Esophagus mucosa (tissue), 1 donor: ENCODE measurements at regions not wholly inside any gene's neighbourhood (a gene's known extent, or its start where the extent isn't known, plus 50 kb on each side); places are given as distances from the start of the nearest gene placed in this dataset.
"Not testable (repeated sequence)": the region's sequence is repeated elsewhere in the genome, so short reads cannot be mapped to it uniquely, and the experiment has no call there.

ENCODE experiments used
- ATAC-seq: fragments of 200-7000 bp; cut with Tn5 transposase; one replicate; pipeline ENCODE4 v1.9.1; 2020
- donor health status: DM: yes; HTN: yes; CAD: no.

DNA sequence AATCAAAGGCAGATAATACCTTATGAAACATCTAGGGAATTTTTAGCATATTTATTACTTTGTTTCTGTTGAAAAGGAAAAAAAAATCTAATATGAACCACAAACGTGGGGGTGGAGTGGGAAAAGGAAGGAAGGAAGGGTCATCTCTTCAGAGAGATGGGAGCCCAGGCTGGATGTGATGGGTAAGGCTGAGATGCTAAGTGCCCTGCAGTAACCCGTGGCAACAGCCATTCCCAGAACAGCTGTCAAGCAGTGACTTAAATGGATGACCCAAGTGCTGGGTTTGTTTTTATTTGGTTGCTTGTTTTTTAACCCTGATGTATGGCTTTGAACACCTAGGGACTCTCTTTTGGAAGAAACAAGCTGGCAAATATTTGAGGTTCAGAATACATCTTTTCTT, 50.7 kb upstream of the KLF7 start:
- no peak for ATAC-seq

DNA sequence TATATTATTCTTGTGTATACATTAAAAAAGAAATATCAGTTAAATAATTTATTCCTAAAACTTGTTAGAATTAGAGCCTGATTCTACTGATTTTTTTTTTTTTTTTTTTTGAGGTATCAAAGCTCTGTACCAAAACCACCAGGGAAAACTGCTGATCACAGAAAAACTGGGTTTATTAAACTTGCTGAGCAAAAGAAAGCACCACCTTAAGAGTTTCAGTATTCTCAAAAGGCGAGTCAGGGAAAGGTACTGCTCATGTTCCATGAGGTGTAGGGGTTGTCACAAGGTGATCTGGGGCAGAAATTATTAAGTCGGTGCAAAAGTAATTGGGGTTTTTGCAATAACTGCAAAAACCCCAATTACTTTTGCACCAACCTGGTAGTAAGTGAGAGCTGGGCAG, 51.7 kb upstream of the KLF7 start:
- no peak for ATAC-seq

DNA sequence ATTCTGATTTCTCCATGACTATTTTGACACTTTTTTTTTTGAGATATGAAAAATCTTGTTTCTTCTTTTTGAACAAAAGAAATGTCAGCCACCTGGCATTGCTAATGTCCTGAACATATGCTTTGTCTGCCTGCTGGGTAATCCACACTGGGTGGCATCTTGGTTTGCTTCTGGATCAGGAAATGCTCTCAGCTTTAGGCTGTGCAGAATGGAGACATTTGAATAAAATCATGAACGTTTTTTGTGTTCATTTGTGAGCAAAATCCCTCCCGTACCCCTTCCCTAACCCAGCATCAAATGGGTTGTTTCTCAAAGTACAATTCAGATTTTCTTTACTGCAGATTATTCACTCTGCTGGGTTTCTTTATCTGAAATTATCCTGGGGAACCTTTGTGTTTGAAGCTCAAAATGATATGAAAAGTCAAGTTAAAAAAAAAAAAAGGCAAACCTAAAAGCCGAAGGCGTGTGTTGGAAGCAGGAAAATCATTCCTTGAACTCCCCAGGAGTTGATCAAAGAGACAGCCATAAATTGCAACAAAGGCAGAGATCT, 53.4 kb upstream of the KLF7 start:
- ATAC-seq: no peak

DNA sequence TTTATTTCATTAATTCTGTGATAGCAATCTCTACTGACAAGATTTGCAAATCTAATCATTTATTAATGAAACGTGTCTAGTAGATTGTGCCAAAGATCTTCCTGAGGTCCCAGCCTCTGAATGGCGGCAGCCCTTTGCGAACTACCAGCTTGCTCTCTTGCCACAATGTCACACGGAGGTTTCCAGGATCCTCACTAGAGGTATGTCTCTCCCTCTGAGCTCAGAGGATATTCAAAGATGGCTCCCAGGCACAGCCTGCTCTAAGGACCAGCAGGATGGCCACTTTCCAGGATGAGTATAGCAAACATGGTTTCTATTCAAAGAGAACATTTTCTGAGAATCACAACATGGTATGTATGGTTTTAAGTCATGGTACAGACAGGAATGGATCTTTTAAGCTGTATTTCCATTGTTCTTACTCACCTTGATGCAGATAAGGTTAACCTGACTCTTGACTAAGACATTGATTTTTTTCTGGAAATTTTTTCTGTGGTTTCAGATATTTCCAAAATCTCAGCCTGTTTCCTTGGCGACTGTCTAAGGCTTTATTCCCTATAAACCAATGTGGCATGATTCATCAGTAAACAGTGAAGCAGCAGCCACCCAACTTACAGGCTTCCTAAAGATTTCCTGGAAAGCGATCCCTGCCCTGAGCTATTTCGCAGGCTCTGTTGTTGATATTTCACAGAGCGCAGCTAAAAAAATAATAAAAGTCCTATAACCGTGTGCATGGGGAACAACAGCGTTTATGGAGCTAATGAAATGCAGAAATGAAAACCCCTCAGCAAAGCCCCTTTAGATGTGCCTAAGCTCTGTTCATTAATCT, 54.1 kb upstream of the KLF7 start:
- ATAC-seq: peak; percentile 57

DNA sequence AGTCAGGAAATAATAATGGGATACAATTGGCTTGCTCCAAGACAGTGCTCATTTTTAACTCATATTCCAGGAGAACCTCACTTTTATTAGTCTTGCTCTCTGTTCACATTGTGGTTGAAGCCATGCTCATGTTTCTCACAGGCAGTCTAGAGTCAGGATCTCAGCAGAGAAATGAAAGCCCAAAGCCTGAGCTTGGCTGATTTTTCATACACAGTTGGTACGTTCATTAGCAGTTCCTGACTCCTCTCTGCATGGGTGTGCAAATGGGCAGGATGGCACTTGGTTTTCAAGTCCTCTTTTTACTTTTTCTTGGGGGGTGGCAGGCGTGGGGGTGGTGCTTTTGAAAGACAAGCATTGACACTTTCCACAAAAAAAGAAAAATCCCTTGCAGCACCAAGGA, 56.0 kb upstream of the KLF7 start:
- no peak for ATAC-seq

DNA sequence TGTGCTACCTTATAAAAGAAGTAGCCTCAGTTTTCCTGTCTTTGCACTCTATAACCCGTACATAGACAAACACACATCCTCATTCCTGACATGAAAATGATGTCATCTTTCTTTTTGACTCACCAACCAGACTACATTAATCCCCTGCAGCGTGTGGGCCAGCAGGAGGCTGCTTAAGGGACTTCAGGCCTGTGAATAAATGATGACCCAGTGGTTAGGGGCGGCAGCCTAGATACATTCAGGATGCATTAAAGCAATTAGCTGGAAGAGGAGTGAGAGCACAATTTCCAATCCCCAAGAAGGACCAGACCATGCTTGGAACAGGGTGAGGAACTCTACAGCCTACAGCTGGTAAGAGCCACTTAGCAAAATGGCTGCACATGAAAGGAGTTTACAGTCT, 57.3 kb upstream of the KLF7 start:
- peak; percentile 80 for ATAC-seq

DNA sequence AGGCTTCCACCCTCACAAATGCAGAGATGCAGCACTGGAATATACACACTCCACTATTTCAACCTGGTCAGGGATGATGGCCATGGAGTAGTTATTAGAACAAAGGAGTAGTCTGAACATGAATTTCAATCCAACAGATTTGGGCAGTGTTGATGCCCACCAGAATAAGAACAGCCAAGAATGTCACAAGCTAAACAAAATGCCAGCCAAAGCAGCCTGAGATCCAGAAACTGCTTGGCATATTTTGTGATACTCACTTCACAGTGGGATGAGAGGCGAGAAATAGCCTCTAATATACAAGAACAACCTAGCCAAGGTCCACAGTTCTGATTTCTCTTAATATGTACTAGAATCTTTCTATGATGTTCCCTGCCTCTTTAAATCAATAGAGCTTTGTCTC, 58.6 kb upstream of the KLF7 start:
- no peak for ATAC-seq

DNA sequence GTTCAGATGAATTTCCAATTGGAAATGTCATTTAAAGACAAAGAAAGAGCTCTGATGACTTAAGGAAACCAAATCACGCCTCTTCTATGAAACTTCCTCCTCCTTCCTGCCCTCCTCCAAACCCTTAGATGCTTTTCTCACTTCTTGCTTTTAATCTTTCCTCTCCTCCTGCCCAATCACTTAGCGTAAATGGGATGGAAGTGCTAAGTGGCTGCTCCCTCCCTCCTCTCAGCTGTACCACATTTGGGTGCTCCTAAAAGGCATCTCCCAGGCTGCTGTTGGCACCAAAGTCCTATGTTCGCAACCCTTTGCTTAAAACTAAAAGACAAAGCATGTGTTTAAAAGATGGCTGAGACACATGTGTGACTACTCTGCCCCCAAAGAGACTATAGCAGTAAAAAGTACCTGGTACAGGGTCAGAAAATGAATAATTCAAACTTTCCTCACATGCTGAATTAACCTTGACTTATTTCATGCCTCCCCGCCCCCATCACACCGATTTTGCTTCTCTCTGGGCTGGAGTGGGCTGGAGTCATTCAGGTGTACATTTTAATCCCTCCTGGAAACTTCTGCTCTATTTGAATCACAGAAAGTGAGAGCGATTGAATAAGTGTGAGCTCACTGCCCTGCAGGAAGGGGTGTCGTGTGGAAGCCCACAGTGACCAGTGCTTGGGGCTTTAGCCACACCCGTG, 59.2 kb upstream of the KLF7 start:
- no peak for ATAC-seq

DNA sequence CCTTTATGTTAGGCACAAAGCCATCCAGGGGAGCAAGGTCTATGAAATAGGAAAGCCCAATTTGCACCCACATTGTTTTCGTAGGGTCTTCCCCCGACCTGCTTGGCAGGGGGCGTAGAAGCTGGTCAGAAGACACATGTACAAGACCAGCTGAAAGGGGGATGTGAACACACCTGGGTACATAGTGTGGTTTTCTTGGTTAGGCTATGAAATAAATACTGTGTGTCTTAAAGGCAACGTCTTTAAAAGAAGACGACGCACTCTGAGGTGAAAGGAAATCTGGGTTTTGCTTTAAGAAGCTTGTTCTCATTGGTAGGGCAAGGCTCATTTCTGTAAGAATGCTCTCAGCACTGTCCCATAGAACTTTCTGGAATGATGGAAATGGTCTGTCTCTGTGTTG, 60.0 kb upstream of the KLF7 start:
- ATAC-seq: no peak

DNA sequence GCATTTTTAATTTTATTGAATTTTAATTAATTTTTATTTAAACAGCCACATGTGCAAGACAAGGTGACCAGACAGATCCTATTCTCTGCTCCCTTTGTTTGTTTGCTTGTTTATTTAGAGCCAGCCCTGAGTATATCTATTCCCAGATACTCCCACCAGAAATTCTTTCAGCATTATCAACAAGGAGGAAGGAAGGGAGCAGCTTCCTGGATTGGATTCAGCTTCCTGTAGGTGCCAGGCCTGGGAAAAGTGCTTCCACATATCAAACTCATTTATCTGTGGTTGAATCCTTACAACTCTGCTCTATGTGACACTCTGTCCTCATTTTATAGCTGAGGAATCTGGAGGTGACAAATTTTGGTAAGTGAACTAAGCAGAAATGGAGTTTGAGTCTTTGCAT, 60.5 kb upstream of the KLF7 start:
- no peak for ATAC-seq

DNA sequence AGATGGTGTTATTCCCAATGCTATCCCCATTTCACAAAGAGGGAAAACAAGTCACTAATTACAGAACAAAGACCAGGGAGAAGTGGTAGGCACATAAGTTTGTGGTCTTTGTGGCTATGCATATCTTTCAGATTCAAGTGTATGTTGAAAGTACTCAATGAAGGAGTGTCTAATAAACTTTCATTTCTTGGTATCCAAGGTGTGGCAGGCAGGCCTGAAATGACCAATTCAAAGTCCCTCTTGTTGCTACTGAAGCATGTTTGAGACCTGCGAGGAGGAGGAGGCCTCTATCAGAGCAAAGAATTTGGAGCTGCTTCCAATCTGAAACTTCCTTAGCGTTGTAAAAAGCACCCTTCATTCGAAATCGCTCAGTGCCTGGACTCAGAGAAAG, 60.9 kb upstream of the KLF7 start:
- no peak for ATAC-seq

DNA sequence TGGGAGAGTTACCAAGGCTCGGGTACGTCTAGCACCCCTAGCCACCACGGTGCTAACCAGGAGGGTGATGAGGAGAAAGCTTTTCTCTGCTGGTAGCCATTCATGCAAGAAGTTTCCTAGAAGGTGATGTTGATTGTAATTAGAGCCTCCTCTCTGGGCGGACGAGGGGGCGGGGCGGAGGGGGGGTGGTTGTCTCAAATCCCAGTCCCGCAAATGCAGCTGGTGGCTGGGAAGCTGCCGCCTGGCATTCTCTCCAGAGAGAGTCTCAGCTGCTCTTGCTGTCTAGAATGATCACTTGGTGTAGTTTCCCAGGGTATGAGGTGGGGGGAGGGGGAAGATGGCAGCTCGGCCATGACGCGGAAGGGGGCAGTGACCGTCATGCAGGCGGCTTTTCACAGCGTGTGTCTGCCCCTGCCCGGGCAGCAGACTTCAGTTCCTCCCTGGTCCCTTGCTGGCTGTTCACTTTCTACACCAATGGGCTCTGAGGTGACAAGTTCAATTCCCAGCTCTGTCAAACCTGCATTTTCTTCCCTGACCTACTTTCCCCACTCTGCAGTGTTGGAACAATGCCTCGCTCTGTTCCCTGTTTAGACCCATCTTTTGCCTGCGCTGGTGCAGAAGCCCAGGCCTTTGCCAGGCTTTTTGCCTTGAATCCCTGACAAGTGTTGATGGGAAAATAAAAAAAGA, 61.5 kb upstream of the KLF7 start:
- no peak for ATAC-seq

DNA sequence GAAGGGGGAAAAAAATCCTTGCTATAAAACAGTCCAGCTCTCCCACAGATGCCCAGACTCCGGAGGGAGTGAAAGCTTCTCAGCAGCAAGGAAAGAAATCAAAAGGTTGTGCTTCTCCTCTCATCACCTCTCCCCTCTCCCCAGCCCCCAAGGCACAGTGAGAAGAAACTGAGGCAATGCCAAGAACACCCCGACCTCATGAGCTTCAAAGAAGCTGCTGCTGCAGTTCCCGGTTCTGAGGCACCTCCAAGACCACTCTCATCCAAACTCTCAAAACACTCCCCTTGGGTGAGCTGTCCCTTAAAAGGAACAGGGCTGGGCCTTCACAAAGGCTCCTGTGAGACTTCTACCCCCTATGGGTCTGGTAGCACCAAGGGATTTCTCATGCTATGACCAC, 62.0 kb upstream of the KLF7 start:
- no peak for ATAC-seq

DNA sequence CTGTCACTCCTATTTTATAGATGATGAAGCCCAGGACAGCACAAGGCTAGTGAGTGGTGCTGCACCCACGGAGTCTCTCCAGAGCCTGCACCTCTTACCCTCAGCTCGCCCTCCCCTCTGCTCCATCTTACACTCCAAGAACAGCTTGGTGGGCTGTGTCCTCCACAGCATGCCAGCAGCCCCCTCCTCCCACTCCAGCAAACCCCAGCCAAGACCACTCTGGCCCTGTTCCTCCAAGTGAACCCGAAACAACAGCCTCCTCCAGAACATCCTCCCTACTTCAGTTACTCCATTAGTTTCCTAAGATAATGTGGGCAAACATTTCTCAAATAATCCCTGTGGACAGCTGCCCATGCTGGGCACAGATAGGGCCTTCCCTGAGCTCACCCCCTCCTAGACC, 62.7 kb upstream of the KLF7 start:
- no peak for ATAC-seq

DNA sequence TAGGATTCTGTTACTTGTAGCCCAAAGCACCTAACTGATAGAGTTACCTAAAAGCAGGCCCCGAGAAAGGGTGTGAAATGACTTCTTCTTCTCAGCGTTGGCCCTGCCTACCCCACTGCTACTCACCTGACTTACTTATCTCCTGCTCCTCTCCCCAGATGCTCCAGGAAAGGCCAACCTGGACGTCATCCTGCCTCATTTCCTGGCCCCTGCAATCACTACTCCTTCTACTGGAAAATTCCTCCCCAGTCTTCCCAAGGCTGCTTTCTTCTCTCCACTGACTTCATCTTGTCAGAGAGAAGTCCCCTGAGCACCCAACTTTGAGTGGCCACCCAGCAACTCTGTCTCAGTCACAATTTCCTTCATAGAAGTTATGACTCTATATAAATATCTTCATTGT, 63.4 kb upstream of the KLF7 start:
- ATAC-seq: no peak

DNA sequence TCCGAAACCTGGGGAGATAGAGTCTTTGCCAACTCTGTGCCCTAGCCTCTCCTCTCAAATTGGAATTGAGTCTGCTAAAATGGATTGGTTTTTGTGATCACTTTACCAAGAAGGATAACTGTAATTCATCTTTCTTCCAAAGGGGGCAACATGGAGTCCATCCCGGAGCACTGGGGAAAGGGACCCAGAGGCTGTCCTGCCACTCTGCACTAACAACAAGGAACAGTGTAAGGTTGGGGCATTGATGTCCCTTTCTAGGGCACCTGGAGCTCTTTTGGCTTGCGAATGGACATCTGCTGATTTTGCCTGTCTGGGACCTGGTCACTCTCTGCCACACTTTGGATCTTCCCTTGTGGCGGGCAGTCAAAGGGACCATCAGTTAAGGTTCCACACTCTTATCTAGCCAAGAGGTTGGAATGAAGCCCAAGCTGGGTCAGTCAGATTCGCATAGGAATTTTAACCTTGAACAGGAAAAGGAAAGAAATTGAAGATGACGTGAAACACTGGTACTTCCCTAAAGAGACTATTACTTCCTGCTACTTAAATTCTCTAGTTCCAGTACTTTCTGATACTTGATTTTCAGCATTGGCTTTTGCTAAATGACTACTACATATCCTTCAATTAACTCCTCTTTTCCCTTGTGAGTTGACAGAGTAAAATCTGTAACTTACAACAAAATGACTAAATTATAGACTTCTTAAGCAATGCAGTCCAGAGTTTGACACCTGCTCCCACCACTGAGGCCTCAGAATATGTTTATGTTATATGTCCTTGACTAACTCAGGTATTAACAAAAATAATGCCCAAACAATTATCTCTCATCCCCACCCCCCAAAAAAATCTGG, 64.7 kb upstream of the KLF7 start:
- peak; percentile 59 for ATAC-seq

DNA sequence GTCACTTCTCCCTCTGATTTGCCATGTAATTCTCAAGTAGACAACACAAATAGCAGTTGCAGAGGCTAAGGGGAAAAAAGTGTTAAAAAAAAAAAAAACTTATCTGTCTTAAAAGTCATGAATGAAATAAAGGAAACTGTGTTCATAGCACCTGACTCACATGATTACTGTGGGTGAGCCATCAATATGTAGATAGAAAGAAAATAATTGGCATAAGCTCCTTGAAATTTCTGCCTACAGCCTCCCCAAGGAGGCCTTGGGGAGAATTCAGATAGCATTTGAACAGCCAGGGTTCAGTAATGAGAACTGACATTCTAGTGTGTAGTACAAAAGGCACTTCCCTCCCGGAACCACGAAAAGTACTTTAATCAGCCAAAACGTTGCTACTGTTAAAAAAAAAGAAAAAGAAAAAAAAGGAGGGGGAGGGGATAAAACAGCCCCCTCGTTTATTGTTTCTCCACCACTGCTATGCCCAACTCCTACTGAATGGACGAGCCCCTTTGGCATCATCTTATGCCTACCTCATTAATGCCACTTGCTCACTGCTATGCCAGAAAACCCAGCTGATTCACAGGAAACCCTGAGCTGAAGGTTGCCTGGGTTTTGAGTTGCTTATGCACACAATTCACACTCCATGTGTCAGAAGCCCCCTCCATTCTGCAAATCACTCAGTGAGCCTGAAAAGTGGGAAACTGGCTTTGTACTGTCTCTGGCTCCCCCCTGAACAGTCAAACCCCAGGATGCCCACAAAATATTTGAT, 65.5 kb upstream of the KLF7 start:
- no peak for ATAC-seq

DNA sequence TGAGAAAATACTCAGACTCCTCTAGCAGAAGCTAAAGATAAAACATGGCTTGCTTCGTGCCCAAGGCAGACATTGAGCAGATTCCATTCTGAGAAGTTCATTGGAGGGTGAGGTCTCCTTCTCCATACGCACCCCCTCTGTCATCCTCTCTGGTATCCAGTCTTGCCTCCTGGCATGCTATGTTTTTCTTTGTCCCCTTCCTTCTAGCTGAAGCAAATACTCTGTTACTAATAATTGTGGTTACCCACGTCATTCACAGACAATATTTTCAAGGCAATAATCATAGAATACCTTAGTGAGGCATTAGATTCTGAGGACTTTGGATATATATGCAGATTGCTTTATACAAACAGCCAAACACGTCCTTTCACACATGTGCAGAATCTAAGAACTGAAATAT, 66.2 kb upstream of the KLF7 start:
- no peak for ATAC-seq

DNA sequence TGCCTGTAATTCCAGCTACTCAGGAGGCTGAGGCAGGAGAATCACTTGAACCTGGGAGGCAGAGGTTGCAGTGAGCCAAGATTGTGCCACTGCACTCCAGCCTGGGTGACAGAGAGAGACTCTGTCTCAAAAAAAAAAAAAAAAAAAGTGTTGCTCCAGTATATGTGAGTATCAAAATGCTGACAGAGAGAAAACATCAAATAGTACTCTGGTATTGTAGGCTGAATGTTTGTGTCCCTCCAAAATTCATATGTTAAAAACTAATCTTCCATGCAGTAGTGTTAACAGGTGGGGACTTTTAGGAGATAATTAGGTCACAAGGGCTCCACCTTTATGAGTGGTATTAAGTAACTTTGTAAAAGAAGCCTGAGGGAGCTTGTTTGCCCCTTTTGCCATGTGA, 67.4 kb upstream of the KLF7 start:
- ATAC-seq: not testable (repeated sequence)

DNA sequence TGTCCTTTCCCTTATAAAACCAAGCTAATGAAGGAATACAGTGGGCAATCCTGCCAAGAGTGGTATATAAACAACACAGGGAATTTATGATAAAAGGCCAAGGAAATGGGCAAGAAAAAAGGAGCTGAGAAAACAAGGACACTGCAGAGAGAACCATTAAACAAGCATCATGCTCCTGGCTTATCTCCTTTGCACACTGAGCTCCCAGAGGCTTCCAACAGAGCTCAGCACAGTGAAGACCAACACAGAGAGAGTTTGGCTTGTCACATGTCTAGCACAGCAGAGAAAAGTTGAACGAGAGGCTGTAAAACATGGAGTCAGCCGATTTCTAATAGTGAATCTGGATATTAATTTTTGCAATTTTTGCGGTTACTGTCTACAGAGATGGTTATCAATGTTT, 68.0 kb upstream of the KLF7 start:
- no peak for ATAC-seq

DNA sequence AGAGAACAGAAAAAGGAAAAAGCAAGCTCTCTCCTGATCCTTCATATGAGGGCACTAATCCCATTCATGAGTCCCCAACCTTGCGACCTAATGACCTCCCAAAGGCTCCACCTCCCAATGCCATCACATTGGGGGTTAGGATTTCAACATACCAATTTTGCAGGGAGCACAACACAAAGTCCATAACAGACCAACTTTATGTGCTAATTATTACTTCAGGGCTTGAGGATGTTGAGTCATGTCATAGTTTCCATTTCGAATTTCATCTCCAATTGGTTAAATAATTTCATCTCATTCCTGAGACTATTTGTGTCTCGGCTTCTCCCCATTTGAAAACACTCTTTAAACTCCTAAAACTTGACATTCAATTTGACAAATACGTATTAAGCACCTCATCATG, 69.9 kb upstream of the KLF7 start:
- ATAC-seq: no peak
